ENCODE measurements at regions not wholly inside any gene's neighbourhood (a gene's known extent, or its start where the extent isn't known, plus 50 kb on each side); places are given as distances from the start of the nearest gene placed in this dataset.

GRCh38 chr5:166356096-166356495, 1935.3 kb upstream of the WWC1 start:
- DNase-seq, result no peak
- Histone ChIP-seq H3K36me3 (no peaks in the 10 kb centered on the region), H3K9me3 (no peaks in the 10 kb centered on the region), H3K4me1 (no peaks in the 10 kb centered on the region), H3K4me3 (ENCODE audit: low read depth, low read length) (no peak overlapping the region), H3K27me3 (no peaks in the 10 kb centered on the region)
- no peak for TF ChIP-seq CTCF (IDR thresholded peaks at IDR 0.05; ENCODE audit: low read depth, low read length)

GRCh38 chr5:166358127-166358830, 1933.2 kb upstream of the WWC1 start:
- Histone ChIP-seq H3K4me3 (ENCODE audit: low read depth, low read length) (no peak overlapping the region), H3K27me3 (no peaks in the 10 kb centered on the region), H3K9me3 (no peaks in the 10 kb centered on the region; the same call in 1 of the 2 replicates), H3K36me3 (no peaks in the 10 kb centered on the region), H3K4me1 (no peaks in the 10 kb centered on the region)
- no peak for TF ChIP-seq CTCF (IDR thresholded peaks at IDR 0.05; ENCODE audit: low read depth, low read length)
- DNase-seq, result no peak

- no peak for DNase-seq
- Histone ChIP-seq H3K27me3 (no peaks in the 10 kb centered on the region), H3K4me3 (ENCODE audit: low read depth, low read length) (no peak overlapping the region), H3K9me3 (no peaks in the 10 kb centered on the region; the same call in 1 of the 2 replicates), H3K36me3 (no peaks in the 10 kb centered on the region), H3K4me1 (no peaks in the 10 kb centered on the region)
- TF ChIP-seq CTCF (IDR thresholded peaks at IDR 0.05; ENCODE audit: low read depth, low read length), result no peak
Measured at GRCh38 chr5:166363087-166363760, 1928.2 kb upstream of the WWC1 start.

GRCh38 chr5:166365164-166365563, 1926.3 kb upstream of the WWC1 start:
- no peak for DNase-seq
- no peaks in the 10 kb centered on the region for H3K36me3 ChIP-seq
- no peaks in the 10 kb centered on the region; the same call in 1 of the 2 replicates for H3K9me3 ChIP-seq
- no peaks in the 10 kb centered on the region for H3K27me3 ChIP-seq
- no peak overlapping the region for H3K4me3 ChIP-seq (ENCODE audit: low read depth, low read length)
- H3K4me1 ChIP-seq, result no peaks in the 10 kb centered on the region
- TF ChIP-seq CTCF (IDR thresholded peaks at IDR 0.05; ENCODE audit: low read depth, low read length), result no peak

GRCh38 chr5:166367391-166367790, 1924.1 kb upstream of the WWC1 start:
- Histone ChIP-seq H3K4me3 (ENCODE audit: low read depth, low read length) (no peak overlapping the region), H3K9me3 (no peaks in the 10 kb centered on the region), H3K36me3 (no peaks in the 10 kb centered on the region), H3K27me3 (no peaks in the 10 kb centered on the region), H3K4me1 (no peaks in the 10 kb centered on the region)
- DNase-seq, result no peak
- TF ChIP-seq CTCF (IDR thresholded peaks at IDR 0.05; ENCODE audit: low read depth, low read length), result no peak

GRCh38 chr5:166369346-166369745, 1922.1 kb upstream of the WWC1 start:
- TF ChIP-seq CTCF (IDR thresholded peaks at IDR 0.05; ENCODE audit: low read depth, low read length), result no peak

More at GRCh38 chr5:166369346-166369745, 1922.1 kb upstream of the WWC1 start:
- no peak for DNase-seq
- peaks cover 3% of the 10 kb centered on the region; the same call in 1 of the 2 replicates for H3K9me3 ChIP-seq
- H3K4me1 ChIP-seq, result no peaks in the 10 kb centered on the region
- no peaks in the 10 kb centered on the region for H3K36me3 ChIP-seq
- H3K27me3 ChIP-seq, result no peaks in the 10 kb centered on the region
- H3K4me3 ChIP-seq (ENCODE audit: low read depth, low read length), result no peak overlapping the region

Data from BE2C (cell line).